H9 (cell line): ENCODE measurements at regions not wholly inside any gene's neighbourhood (a gene's known extent, or its start where the extent isn't known, plus 50 kb on each side); places are given as distances from the start of the nearest gene placed in this dataset.

Experiments used
- DNase-seq: peaks from one replicate; pipeline ENCODE4 v3.0.0-alpha.2; 2017
- H2AFZ ChIP-seq: one replicate; pipeline ENCODE4 v1.6.1; 2013; ENCODE audit warnings: mild to moderate bottlenecking, low read length, control low read depth, moderate library complexity
- H2AK5ac ChIP-seq: 2 replicates; pipeline ENCODE4 v1.6.1; 2013; ENCODE audit warnings: low read length, control low read depth, mixed read lengths; ENCODE audit not compliant: insufficient read length
- H2BK120ac ChIP-seq: one replicate; pipeline ENCODE4 v1.6.1; 2013; ENCODE audit warnings: low read depth, mild to moderate bottlenecking, low read length, control low read depth, inconsistent platforms; ENCODE audit not compliant: poor library complexity, severe bottlenecking
- H2BK12ac ChIP-seq: 2 replicates; pipeline ENCODE4 v1.6.1; 2013; ENCODE audit warnings: low read length, control low read depth, mixed read lengths, low read depth; ENCODE audit not compliant: insufficient read length
- H2BK15ac ChIP-seq: 2 replicates; pipeline ENCODE4 v1.6.1; 2013; ENCODE audit warnings: low read depth, low read length, control low read depth
- H2BK20ac ChIP-seq: one replicate; pipeline ENCODE4 v1.6.1; 2013; ENCODE audit warnings: low read depth, mild to moderate bottlenecking, low read length, control low read depth, inconsistent platforms; ENCODE audit not compliant: poor library complexity, severe bottlenecking
- H2BK5ac ChIP-seq: 2 replicates; pipeline ENCODE4 v1.6.1; 2013; ENCODE audit warnings: low read length, control low read depth, mixed read lengths; ENCODE audit not compliant: insufficient read length
- H3K14ac ChIP-seq: 2 replicates; pipeline ENCODE4 v1.6.1; 2013; ENCODE audit warnings: low read length, control low read depth; ENCODE audit not compliant: insufficient read depth
- H3K18ac ChIP-seq: 2 replicates; pipeline ENCODE4 v1.6.1; 2013; ENCODE audit warnings: low read depth, mild to moderate bottlenecking, mixed read lengths, low read length, control low read depth; ENCODE audit not compliant: insufficient read length
- H3K23ac ChIP-seq: 2 replicates; pipeline ENCODE4 v1.6.1; 2013; ENCODE audit warnings: low read length, control low read depth, mixed read lengths, low read depth; ENCODE audit not compliant: insufficient read length
- H3K23me2 ChIP-seq: 2 replicates; pipeline ENCODE4 v1.6.1; 2013; ENCODE audit warnings: low read depth, mild to moderate bottlenecking, mixed read lengths, low read length, control low read depth; ENCODE audit not compliant: insufficient read length, poor library complexity, severe bottlenecking
- H3K27ac ChIP-seq: 2 replicates; pipeline ENCODE4 v1.5.1; 2013; ENCODE audit warnings: low read length, control low read depth, mixed read lengths, low read depth; ENCODE audit not compliant: insufficient read length
- H3K27me3 ChIP-seq: 2 replicates; pipeline ENCODE4 v1.6.1; 2013; ENCODE audit warnings: low read length, control low read depth, inconsistent platforms; ENCODE audit not compliant: insufficient read depth
- H3K4ac ChIP-seq: 2 replicates; pipeline ENCODE4 v1.6.1; 2013; ENCODE audit warnings: low read depth, mild to moderate bottlenecking, control low read depth, inconsistent platforms, low read length, moderate library complexity
- H3K4me1 ChIP-seq: 2 replicates; pipeline ENCODE4 v1.6.1; 2013; ENCODE audit warnings: low read length, control low read depth, inconsistent platforms; ENCODE audit not compliant: insufficient read depth
- H3K4me2 ChIP-seq: 2 replicates; pipeline ENCODE4 v1.6.1; 2013; ENCODE audit warnings: low read length, control low read depth, mixed read lengths; ENCODE audit not compliant: insufficient read length, insufficient read depth
- H3K56ac ChIP-seq: 2 replicates; pipeline ENCODE4 v1.6.1; 2013; ENCODE audit warnings: low read depth, mild to moderate bottlenecking, mixed read lengths, low read length, control low read depth; ENCODE audit not compliant: insufficient read length
- H3K79me1 ChIP-seq: 2 replicates; pipeline ENCODE4 v1.6.1; 2013; ENCODE audit warnings: low read depth, mild to moderate bottlenecking, moderate library complexity, low read length, control low read depth, inconsistent platforms; ENCODE audit not compliant: insufficient read depth, poor library complexity, severe bottlenecking
- H3K79me2 ChIP-seq: 2 replicates; pipeline ENCODE4 v1.6.1; 2013; ENCODE audit warnings: low read length, control low read depth, inconsistent platforms; ENCODE audit not compliant: insufficient read depth
- H3K9ac ChIP-seq: 2 replicates; pipeline ENCODE4 v1.6.1; 2013; ENCODE audit warnings: low read length, control low read depth, mixed read lengths; ENCODE audit not compliant: insufficient read length; ENCODE audit errors: extremely low read depth
- H3K9me3 ChIP-seq: one replicate; pipeline ENCODE4 v1.6.1; 2013; ENCODE audit warnings: low read depth, low read length, inconsistent platforms; ENCODE audit not compliant: control insufficient read depth
- H3T11ph ChIP-seq: one replicate; pipeline ENCODE4 v1.6.1; 2013; ENCODE audit warnings: mild to moderate bottlenecking, low read length, control low read depth, inconsistent platforms
- H4K20me1 ChIP-seq: one replicate; pipeline ENCODE4 v1.6.1; 2013; ENCODE audit not compliant: control insufficient read depth, insufficient read length, insufficient read depth
- H4K5ac ChIP-seq: 2 replicates; pipeline ENCODE4 v1.6.1; 2013; ENCODE audit warnings: low read depth, mild to moderate bottlenecking, mixed read lengths, low read length, control low read depth; ENCODE audit not compliant: insufficient read length
- H4K8ac ChIP-seq: replicated peaks from 2 replicates; pipeline ENCODE4 v1.6.1; 2013; ENCODE audit warnings: low read length, control low read depth, mixed read lengths, low read depth; ENCODE audit not compliant: insufficient read length
- H4K91ac ChIP-seq: 2 replicates; pipeline ENCODE4 v1.6.1; 2013; ENCODE audit warnings: low read depth, mild to moderate bottlenecking, moderate library complexity, mixed read lengths, low read length, control low read depth; ENCODE audit not compliant: insufficient read length
- H3K27ac Mint-ChIP-seq, 3 experiments: 2 replicates in 2 of 3; 3 replicates in 1 of 3; pipeline ENCODE4 v1.8.0; 2020 to 2021; ENCODE audit warnings: mixed read lengths in 3 of 3, mild to moderate bottlenecking in 1 of 3, moderate library complexity in 1 of 3
- H3K27me3 Mint-ChIP-seq: 2 replicates; pipeline ENCODE4 v1.8.0; 2021; ENCODE audit warnings: low read depth, mild to moderate bottlenecking, moderate library complexity, mixed read lengths
- H3K36me3 Mint-ChIP-seq, 3 experiments: 2 replicates in 2 of 3; 3 replicates in 1 of 3; pipeline ENCODE4 v1.8.0; 2020 to 2021; ENCODE audit warnings: low read depth in 3 of 3, mixed read lengths in 3 of 3; ENCODE audit not compliant: insufficient read depth in 1 of 3
- H3K4me1 Mint-ChIP-seq, 2 experiments: 2 replicates each; pipeline ENCODE4 v1.8.0; 2020; ENCODE audit warnings: mixed read lengths in 2 of 2
- H3K4me3 Mint-ChIP-seq, 2 experiments: 2 replicates in 1 of 2; 3 replicates in 1 of 2; pipeline ENCODE4 v1.8.0; 2020 to 2021; ENCODE audit warnings: mild to moderate bottlenecking in 2 of 2, mixed read lengths in 2 of 2, moderate library complexity in 1 of 2
- H3K9me3 Mint-ChIP-seq, 2 experiments: 2 replicates in 1 of 2; 3 replicates in 1 of 2; pipeline ENCODE4 v1.8.0; 2020; ENCODE audit warnings: mild to moderate bottlenecking in 2 of 2, mixed read lengths in 2 of 2, moderate library complexity in 1 of 2
- CTCF ChIP-seq: fragments of 200-600 bp; sonication (generic); conservative IDR thresholded peaks from 3 replicates; pipeline ENCODE4 v1.8.0; 2021; ENCODE audit warnings: antibody characterized with exemption, mild to moderate bottlenecking
- WGBS: extraction: QIAGEN DNeasy Blood & Tissue Kit; methylation state at CpG from one replicate; pipeline ENCODE4 v1.1.7; 2013; ENCODE audit warnings: missing lambda C conversion rate, low lambda C conversion rate, mixed read lengths; ENCODE audit not compliant: insufficient read length; ENCODE audit errors: extremely low coverage; 5-methylcytosine and 5-hydroxymethylcytosine counted together

- H3K18ac ChIP-seq, result no peak overlapping the region
- no peaks in the 10 kb centered on the region for H3K9me3 ChIP-seq
- H3T11ph ChIP-seq, result no peak overlapping the region
- no peak overlapping the region for H4K8ac ChIP-seq
- DNase-seq, result no peak
- no peak overlapping the region for H2AK5ac ChIP-seq
- H3K4me1 ChIP-seq, result no peaks in the 10 kb centered on the region
- H2BK120ac ChIP-seq, result no peak overlapping the region
- no peak overlapping the region for H4K5ac ChIP-seq
- H2BK15ac ChIP-seq, result no peak overlapping the region
- Mint-ChIP-seq H3K4me1 (peaks cover 7 to 8% of the 10 kb centered on the region in 2 experiments), H3K27me3 (peaks cover 2% of the 10 kb centered on the region; the same call in 1 of the 2 replicates), H3K4me3 (no peak overlapping the region), H3K27ac (no peak overlapping the region), H3K36me3 (no peaks in the 10 kb centered on the region), H3K9me3 (no peaks in the 10 kb centered on the region)
- no peak overlapping the region for H3K23ac ChIP-seq
- H4K20me1 ChIP-seq, result no peaks in the 10 kb centered on the region
- H3K4ac ChIP-seq, result no peak overlapping the region
- no peaks in the 10 kb centered on the region for H3K23me2 ChIP-seq
- no peak overlapping the region for H2BK12ac ChIP-seq
- no peak overlapping the region for H4K91ac ChIP-seq
- no peak overlapping the region for H3K4me2 ChIP-seq
- no peak overlapping the region for H2BK20ac ChIP-seq
- no peak overlapping the region for H3K9ac ChIP-seq
- H3K14ac ChIP-seq, result no peak overlapping the region
- no peak overlapping the region for H2BK5ac ChIP-seq
- TF ChIP-seq CTCF, result no peak
- H3K56ac ChIP-seq, result no peak overlapping the region
- no CpG with 5 or more reads among the region's 3 CpGs for WGBS
- H3K27me3 ChIP-seq, result no peaks in the 10 kb centered on the region
- no peaks in the 10 kb centered on the region for H3K79me1 ChIP-seq
- H2AFZ ChIP-seq, result no peak overlapping the region
- H3K79me2 ChIP-seq, result no peaks in the 10 kb centered on the region
- no peak overlapping the region for H3K27ac ChIP-seq
Measured at GRCh38 chr14:87503711-87504110, 489.3 kb downstream of the GALC start.
